OCI-LY7 (cell line): ENCODE measurements at regions not wholly inside any gene's neighbourhood (a gene's known extent, or its start where the extent isn't known, plus 50 kb on each side); places are given as distances from the start of the nearest gene placed in this dataset.

Source experiments
- BruUV-seq: library from RNA; stranded (reverse); fragments of 400-500 nt; replicated peaks from 2 replicates; lab custom pipeline; 2021; lab: Mats Ljungman, UMichigan
- CTCF ChIA-PET: fragments of 300-600 bp; sonication (Branson Sonifier 250); formaldehyde crosslinking; loops from one replicate; lab custom pipeline; 2022; ENCODE audit warnings: antibody characterized with exemption; ENCODE audit not compliant: unreplicated experiment; lab: Charles Lee
- POLR2A ChIA-PET: fragments of 300-600 bp; sonication (Branson Sonifier 250); formaldehyde crosslinking; loops from one replicate; lab custom pipeline; 2022; ENCODE audit warnings: antibody characterized with exemption; lab: Charles Lee
- DNase-seq: peaks from one replicate; pipeline ENCODE4 v3.0.0-alpha.2; 2015; ENCODE audit warnings: low spot score
- H2AFZ ChIP-seq: fragments of 200-600 bp; sonication (generic), shearing (Covaris generic); 2 replicates; pipeline ENCODE4 v1.6.1; 2014; ENCODE audit warnings: mild to moderate bottlenecking, antibody characterized with exemption, low read length, moderate library complexity
- H3K27ac ChIP-seq: fragments of 200-600 bp; sonication (generic); 2 replicates; pipeline ENCODE4 v1.5.1; 2014; ENCODE audit warnings: mixed run types, low read depth, mild to moderate bottlenecking, moderate library complexity, low read length, inconsistent platforms; ENCODE audit not compliant: poor library complexity, severe bottlenecking
- H3K36me3 ChIP-seq: fragments of 200-600 bp; sonication (generic); 2 replicates; pipeline ENCODE4 v1.6.1; 2014; ENCODE audit warnings: mild to moderate bottlenecking, antibody characterized with exemption, low read length, moderate library complexity, mixed read lengths; ENCODE audit not compliant: insufficient read depth
- H3K4me1 ChIP-seq: fragments of 200-600 bp; sonication (generic); 2 replicates; pipeline ENCODE4 v1.5.1; 2014; ENCODE audit warnings: mild to moderate bottlenecking, low read length; ENCODE audit not compliant: insufficient read depth, poor library complexity, severe bottlenecking
- H3K4me2 ChIP-seq: fragments of 200-600 bp; sonication (generic); 2 replicates; pipeline ENCODE4 v1.6.1; 2014; ENCODE audit warnings: mild to moderate bottlenecking, low read length
- H3K4me3 ChIP-seq: fragments of 200-600 bp; sonication (generic); 2 replicates; pipeline ENCODE4 v1.5.1; 2014; ENCODE audit warnings: mild to moderate bottlenecking, low read depth, low read length; ENCODE audit not compliant: poor library complexity, severe bottlenecking
- H3K79me2 ChIP-seq: fragments of 200-600 bp; sonication (generic); 2 replicates; pipeline ENCODE4 v1.6.1; 2016; ENCODE audit warnings: low read depth, mild to moderate bottlenecking, low read length, moderate library complexity, mixed read lengths; ENCODE audit not compliant: insufficient read depth
- H3K9me2 ChIP-seq: fragments of 200-600 bp; sonication (generic); 2 replicates; pipeline ENCODE4 v1.6.1; 2016; ENCODE audit warnings: mild to moderate bottlenecking, low read length, mixed read lengths; ENCODE audit not compliant: insufficient read depth
- H3K9me3 ChIP-seq: fragments of 200-600 bp; sonication (generic); 2 replicates; pipeline ENCODE4 v1.6.1; 2014; ENCODE audit warnings: mild to moderate bottlenecking, mixed run types, low read length, mixed read lengths
- H4K20me1 ChIP-seq: fragments of 200-600 bp; sonication (generic); 2 replicates; pipeline ENCODE4 v1.6.1; 2014; ENCODE audit warnings: mild to moderate bottlenecking, antibody characterized with exemption, low read length, moderate library complexity, mixed read lengths; ENCODE audit not compliant: insufficient read depth
- EZH2phosphoT487 ChIP-seq: fragments of 200-600 bp; sonication (generic); IDR thresholded peaks from 2 replicates; pipeline ENCODE4 v1.6.1; 2018; ENCODE audit warnings: low read depth, borderline replicate concordance, mild to moderate bottlenecking, mixed run types, antibody characterized with exemption, low read length, moderate library complexity, mixed read lengths
- intact Hi-C: fragments of 100-400 bp; cut with micrococcal nuclease; formaldehyde crosslinking; loops from one replicate; pipeline ENCODE4 v1.10.0; 2022; ENCODE audit not compliant: unreplicated experiment
- TF ChIP-seq, protein P1 (sequence below): fragments of 200-600 bp; sonication (generic); conservative IDR thresholded peaks from 2 replicates; pipeline ENCODE4 v1.5.1; 2014; ENCODE audit warnings: mild to moderate bottlenecking, antibody characterized with exemption, low read length, moderate library complexity, mixed read lengths

DNA sequence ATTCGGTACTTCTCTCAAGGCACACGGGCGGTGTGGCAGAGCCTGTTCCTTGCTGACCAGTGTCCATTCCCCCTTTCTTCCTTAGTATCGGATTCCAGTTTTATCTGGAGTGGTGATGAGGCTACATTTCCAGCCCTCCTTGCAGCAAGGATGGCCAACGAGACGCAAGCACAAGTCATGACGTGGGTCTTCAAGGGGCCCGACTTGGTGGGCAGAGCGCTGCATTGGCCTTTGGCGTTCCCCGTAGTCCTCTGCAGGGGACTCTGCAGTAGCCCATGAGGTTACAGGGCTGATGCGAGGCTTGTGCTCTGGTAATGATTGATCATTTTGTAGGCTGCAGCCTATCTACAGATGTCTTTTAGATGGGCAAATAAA, 194.5 kb downstream of the OPA1 start:
- BruUV-seq = no TSS peak
- ChIA-PET POLR2A (no interaction called here), CTCF (interaction anchor here (0.6 to 1.1 kb wide), 2 partner anchors 51 to 222 kb away, joined by 3 to 4 read pairs; no protein-coding TSS in a partner anchor)

DNA sequence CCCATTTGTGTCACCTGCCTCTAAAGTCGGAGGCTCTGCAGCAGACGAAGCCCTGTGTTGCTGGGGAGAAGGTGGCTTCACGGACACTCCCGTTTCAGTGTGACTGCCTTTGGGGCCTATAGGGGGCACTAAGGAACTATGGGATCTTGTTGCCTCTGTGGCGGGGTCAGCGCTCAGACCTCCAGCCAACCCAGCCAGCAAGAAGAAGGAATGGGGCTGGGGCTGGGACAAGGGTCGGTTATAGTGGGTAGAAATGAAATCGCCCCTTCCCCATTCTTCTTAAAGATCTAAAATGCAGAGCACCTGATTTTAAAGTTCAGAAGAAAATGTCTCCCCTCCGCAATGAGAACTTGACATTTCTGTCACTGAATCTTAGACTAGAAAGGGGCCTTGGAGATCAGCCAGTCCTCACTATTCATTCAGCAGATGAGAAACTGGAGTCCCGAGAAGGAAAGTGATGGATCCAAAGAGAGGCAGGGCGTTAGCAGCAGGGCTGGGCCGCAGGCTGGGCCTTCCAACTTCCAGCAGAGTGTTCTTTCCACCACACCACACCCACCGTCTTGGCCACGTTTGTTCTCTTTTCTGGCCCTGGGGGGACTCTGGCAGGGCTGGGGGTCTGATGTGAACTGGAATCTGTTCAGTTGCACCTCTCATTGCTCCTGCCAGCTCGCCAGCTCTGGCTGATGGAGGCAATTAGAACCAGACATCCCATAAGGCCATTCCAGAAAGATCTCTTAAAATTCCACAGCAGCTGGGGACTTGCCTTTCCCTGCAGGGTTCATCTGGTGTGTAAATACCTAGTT, 195.4 kb downstream of the OPA1 start:
- H3K79me2 ChIP-seq = no peaks in the 10 kb centered on the region
- no peak overlapping the region for H3K4me2 ChIP-seq
- H3K9me2 ChIP-seq = no peaks in the 10 kb centered on the region
- no peaks in the 10 kb centered on the region for H3K9me3 ChIP-seq
- DNase-seq = peak; percentile 81
- no peak for TF ChIP-seq EZH2phosphoT487
- TF ChIP-seq, protein P1, sequence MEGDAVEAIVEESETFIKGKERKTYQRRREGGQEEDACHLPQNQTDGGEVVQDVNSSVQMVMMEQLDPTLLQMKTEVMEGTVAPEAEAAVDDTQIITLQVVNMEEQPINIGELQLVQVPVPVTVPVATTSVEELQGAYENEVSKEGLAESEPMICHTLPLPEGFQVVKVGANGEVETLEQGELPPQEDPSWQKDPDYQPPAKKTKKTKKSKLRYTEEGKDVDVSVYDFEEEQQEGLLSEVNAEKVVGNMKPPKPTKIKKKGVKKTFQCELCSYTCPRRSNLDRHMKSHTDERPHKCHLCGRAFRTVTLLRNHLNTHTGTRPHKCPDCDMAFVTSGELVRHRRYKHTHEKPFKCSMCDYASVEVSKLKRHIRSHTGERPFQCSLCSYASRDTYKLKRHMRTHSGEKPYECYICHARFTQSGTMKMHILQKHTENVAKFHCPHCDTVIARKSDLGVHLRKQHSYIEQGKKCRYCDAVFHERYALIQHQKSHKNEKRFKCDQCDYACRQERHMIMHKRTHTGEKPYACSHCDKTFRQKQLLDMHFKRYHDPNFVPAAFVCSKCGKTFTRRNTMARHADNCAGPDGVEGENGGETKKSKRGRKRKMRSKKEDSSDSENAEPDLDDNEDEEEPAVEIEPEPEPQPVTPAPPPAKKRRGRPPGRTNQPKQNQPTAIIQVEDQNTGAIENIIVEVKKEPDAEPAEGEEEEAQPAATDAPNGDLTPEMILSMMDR = peak; percentile 92
- H3K27ac ChIP-seq = no peak overlapping the region
- POLR2A ChIA-PET = no interaction called here
- no peaks in the 10 kb centered on the region for H3K36me3 ChIP-seq
- no peak overlapping the region for H2AFZ ChIP-seq
- H4K20me1 ChIP-seq = no peaks in the 10 kb centered on the region
- BruUV-seq = no TSS peak
- no peak overlapping the region for H3K4me3 ChIP-seq
- H3K4me1 ChIP-seq = no peaks in the 10 kb centered on the region
- CTCF ChIA-PET = interaction anchor here (0.6 to 1.1 kb wide), 2 partner anchors 50 to 221 kb away, joined by 3 to 4 read pairs; no protein-coding TSS in a partner anchor
- intact Hi-C loops = loop anchor here (1.0 to 10.0 kb wide), 4 partner anchors 79 to 526 kb away; no protein-coding TSS in a partner anchor

More for the DNA sequence above, 194.5 kb downstream of the OPA1 start:
- no peak overlapping the region for H3K4me2 ChIP-seq
- DNase-seq = no peak
- H3K36me3 ChIP-seq = no peaks in the 10 kb centered on the region
- TF ChIP-seq, protein P1 = no peak
- no peak for TF ChIP-seq EZH2phosphoT487
- no peak overlapping the region for H3K4me3 ChIP-seq
- H3K9me3 ChIP-seq = no peaks in the 10 kb centered on the region
- no peaks in the 10 kb centered on the region for H3K9me2 ChIP-seq
- H3K4me1 ChIP-seq = no peaks in the 10 kb centered on the region
- no peak overlapping the region for H2AFZ ChIP-seq
- H3K79me2 ChIP-seq = no peaks in the 10 kb centered on the region
- no peak overlapping the region for H3K27ac ChIP-seq
- H4K20me1 ChIP-seq = no peaks in the 10 kb centered on the region
- intact Hi-C loops = loop anchor here (5.0 to 10.0 kb wide), 2 partner anchors 80 to 187 kb away; no protein-coding TSS in a partner anchor

DNA sequence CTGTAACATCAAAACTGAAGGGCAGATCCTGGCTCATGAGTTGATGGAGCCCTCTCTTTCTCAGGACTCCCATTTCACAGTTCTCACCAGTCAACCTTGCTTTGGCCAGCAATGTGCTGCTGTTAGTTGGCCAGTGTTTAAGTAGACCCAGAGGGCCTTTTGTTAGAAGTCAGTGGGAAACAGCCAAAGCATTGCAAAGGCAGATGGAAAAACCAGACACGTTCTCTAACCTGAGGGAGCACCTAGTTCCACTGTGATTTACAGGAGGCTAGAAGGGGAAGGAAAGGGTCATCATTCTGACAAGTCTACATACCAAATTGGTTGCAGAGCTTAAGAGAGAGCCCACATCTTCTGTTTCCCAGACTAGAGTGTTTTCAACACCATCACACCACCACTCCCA, 196.4 kb downstream of the OPA1 start:
- Histone ChIP-seq H3K4me1 (no peaks in the 10 kb centered on the region), H3K9me3 (no peaks in the 10 kb centered on the region), H3K4me2 (no peak overlapping the region), H3K36me3 (no peaks in the 10 kb centered on the region), H3K79me2 (no peaks in the 10 kb centered on the region), H3K9me2 (no peaks in the 10 kb centered on the region), H3K4me3 (no peak overlapping the region), H3K27ac (no peak overlapping the region), H4K20me1 (no peaks in the 10 kb centered on the region), H2AFZ (no peak overlapping the region)
- ChIA-PET POLR2A (no interaction called here), CTCF (no interaction called here)
- TF ChIP-seq, protein P1 = no peak
- TF ChIP-seq EZH2phosphoT487 = no peak
- no peak for DNase-seq
- BruUV-seq = no TSS peak
- intact Hi-C loops = loop anchor here (2.0 to 10.0 kb wide), 3 partner anchors 78 to 525 kb away; no protein-coding TSS in a partner anchor
